NCI-H2171 (cell line): ENCODE measurements at regions not wholly inside any gene's neighbourhood (a gene's known extent, or its start where the extent isn't known, plus 50 kb on each side); places are given as distances from the start of the nearest gene placed in this dataset.
"Not testable (repeated sequence)": the region's sequence is repeated elsewhere in the genome, so short reads cannot be mapped to it uniquely, and the experiment has no call there.

Source experiments
- DNase-seq: peaks from one replicate; lab custom pipeline; 2025; lab: John Stamatoyannopoulos, UW

DNA sequence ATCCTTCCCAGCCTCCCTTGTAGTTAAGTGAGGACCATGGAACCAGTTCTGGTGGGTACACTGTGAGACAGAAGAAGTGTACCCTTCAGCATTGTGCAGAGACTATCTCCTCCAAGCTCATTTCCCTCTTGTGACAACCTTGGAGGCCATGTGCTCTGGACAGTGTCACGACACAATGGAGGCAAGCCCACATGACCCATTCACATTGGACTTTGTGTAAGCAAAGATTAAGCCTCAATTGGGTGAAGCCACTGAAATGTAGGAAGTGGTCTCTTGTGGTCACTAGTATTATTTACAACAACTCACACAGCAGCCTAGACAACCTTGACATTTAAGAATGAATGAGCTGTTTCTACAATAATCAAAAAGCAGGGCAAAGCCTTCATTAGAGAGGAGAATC lies 124.2 kb downstream of the INHBA start:
- no peak for DNase-seq

DNA sequence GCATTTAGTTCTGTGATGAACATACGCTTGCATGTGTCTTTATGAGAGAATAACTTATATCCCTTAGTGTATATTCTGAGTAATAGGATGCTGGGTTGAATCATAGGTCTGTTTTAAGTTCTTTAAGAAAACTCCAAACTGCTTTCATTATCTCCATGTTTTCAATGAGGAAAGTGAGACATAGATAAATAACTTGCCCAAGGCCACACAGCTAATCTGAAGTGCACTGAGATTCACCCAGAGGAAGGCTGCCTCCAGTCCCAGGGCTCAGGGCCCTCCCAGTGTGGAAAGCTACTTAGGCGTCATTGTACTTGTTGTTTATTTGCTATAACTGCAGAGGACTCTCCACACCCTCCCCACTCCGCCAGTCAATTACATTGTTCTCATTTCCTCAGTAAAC lies 126.7 kb downstream of the INHBA start:
- DNase-seq, result no peak

DNA sequence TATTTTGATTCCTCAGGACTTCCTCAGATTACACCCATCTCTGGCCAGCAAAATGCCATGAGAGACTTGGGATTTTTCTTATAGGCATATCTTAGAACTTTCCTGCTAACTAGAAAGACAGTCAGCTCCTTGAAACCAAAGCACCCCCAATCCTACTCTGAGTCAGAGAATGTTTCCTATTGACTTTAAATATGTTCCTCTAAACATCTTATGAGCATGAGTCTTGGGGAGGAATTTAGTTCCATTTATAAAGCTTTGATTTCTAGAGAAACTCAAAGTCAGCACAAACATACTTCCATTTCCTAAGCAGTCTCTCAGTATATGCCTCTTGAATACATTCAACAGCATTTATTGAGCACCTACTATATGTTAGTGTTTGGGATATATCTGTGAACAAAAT lies 128.5 kb downstream of the INHBA start:
- no peak for DNase-seq

GRCh38 chr7:41573862-41574261 lies 129.0 kb downstream of the INHBA start:
- no peak for DNase-seq

- DNase-seq, result no peak
These were observed 129.4 kb downstream of the INHBA start for GRCh38 chr7:41573443-41573842.

GRCh38 chr7:41573015-41573414 lies 129.9 kb downstream of the INHBA start:
- DNase-seq, result no peak

DNA sequence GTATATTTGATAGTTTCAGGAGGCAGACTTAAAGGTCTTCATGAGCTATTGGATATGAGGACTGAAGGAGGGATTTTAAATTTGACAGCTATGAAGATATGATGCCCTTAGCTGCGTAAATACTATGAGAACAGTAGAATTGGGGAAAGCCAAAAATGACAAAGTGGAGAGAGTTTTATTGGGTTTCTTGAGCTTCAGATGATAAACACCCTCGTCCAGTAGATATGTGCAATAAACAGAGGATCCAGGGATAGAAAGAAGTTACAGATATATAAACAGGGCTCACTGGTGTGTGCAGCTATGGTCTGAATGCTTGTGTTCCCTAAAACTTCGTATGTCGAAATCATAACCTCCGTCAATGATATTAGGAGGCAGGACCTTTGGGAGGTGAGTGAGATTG lies 131.3 kb downstream of the INHBA start:
- DNase-seq, result no peak

- no peak for DNase-seq
These were observed 132.1 kb downstream of the INHBA start for GRCh38 chr7:41570766-41571165.

- DNase-seq, result no peak
These were observed 134.8 kb downstream of the INHBA start for GRCh38 chr7:41568135-41568534.

DNA sequence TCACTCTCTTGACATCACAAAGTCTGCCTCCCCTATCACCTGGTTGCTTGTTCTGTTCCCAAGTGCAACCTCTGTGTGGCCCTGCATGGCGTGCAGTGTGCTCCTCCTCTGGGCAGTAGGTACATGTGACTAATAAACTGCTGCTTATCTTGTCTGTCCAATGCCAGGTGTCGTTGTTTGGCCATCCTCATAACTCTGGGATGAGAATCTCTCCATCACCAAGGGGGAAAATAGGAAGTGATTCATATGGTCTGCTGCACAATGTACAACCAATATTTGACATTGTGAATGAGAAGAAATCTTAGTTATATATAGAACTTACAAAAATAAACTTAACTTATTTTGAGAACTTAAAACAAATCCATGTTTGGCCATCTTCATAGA lies 135.2 kb downstream of the INHBA start:
- DNase-seq, result no peak

GRCh38 chr7:41567031-41567730 lies 135.7 kb downstream of the INHBA start:
- no peak for DNase-seq

GRCh38 chr7:41566581-41566980 lies 136.3 kb downstream of the INHBA start:
- DNase-seq, result no peak

- no peak for DNase-seq
These were observed 137.2 kb downstream of the INHBA start for GRCh38 chr7:41565655-41566054.

DNA sequence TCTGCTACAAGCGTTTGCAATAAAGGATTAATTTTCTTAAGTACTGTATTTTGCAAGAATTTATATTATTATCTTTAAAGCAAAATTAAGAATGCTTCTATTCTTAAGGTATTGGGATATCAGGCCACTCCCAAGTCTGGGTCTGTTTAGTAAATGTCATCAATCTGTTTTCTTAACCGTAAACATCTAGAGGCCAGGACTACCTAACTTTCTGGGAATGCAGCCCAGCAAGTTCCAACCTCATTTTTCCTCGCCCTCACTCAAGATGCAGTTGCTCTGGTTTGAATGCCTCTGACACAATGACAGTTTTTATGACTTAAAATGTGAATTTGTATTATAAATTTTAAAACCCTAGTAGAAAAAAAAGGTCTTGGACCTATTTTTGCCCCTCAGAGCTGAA lies 143.5 kb downstream of the INHBA start:
- no peak for DNase-seq

DNA sequence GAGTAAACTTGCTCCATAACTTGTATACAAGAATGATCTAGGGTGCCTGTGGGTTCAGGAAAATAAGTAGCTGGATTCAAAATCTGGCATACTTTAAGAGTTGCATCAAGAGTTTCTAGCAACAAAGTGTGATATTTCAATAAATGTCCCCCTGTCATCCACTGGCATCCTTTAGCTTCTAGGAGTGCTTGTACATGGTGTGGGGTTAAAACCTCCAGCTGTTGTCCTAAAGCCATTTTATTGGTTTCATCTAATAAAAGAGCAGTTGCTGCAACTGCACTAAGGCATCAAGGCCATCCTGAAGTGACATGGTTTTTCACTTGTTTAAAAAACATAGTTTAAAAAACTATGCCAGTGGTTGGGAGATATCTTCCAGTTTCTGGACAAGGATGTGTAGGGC lies 148.4 kb downstream of the INHBA start:
- no peak for DNase-seq

GRCh38 chr7:41550046-41550445 lies 152.8 kb downstream of the INHBA start:
- DNase-seq, result not testable (repeated sequence)

- no peak for DNase-seq
These were observed 158.6 kb downstream of the INHBA start for GRCh38 chr7:41544241-41544640.

DNA sequence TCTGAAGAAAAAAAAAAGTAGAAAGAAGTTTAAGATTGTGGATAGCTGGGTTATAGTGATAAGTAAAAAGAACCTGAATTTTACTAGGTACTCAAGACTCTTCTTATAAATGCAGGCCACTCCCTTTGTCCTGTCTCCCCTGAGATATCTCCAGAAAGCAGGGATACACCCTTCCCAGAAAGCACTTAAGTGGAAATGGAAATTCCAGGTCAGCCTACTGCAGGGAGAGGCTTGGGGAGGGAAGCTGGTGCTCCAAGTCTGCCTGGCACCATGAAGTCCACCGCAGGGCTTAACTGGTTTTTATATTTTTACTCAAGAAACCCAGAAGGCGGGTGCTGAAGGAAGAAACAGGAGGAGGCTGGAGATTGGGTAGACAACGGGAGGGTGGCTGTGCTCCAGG lies 162.3 kb downstream of the INHBA start:
- no peak for DNase-seq

- DNase-seq, result no peak
These were observed 163.8 kb downstream of the INHBA start for GRCh38 chr7:41538810-41539724.

DNA sequence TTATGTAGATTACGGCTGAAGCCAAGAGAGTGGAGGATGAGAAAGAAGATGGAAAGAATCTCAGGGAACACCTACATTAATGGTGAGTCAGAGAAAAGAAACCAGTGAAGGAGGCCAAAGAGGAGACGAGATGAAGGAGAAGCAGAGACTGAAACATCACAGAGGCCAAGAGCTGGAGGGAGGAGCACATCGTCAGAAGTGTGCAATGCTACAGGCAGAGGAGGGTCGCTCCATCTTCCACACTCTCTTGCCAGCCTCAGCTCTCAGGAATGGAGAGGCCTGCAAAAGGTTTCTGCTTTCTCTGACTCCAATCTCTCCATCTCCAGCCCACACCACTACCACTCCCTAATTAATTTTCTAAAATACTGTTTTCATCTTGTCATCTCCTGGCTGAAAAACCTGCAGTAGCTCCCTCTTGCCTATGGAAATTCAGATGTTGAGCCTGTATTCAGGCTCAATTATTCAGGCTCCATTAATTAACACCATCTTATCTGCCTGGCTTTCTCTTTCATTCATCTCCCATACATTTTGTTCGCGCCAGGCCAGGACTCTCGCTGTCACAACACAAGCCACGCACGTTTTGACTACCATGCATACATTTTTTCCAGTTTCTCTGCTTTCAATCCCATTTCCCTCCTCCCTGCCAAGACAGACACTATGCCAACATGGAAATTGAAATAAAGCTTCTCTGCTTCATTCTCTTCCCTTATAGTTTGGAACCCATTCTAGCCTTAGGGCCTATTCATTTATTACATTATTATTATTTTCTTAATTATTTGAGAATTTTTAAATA lies 165.8 kb downstream of the INHBA start:
- no peak for DNase-seq

DNA sequence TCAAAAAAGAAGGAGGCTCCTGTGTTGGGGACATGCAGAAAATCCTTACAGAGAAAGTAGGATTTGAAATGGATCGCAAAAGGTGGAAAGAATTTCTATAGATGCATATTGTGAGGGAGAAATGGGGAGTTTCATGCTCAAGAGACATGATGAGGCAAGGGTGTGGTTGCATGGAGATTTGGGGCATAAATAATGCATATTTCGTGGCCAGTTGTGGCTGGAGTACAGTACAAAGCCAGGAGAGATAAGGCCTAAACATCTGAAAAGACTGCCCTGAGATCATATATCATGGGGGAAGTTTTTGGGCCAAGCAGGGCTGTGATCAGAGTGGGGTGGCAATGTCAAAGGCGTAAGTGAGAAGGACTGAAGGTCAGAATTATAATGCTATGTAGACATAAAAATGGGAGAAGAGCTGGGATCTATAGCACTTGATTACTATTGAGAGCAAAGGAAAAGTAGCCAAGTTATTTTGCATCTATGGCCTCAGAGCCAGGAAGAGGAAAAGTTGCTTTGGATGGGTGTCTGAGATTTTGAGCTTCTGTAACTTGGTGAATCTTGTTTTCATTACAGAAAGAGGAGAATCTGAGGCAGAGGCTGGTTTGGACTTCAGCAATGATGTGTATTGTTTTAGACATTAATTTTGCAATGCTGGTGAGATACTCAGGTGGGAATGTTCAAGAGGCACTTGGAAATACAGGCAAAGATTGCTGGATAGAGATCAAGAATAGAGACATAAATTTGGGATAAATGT lies 166.6 kb downstream of the INHBA start:
- DNase-seq, result no peak

GRCh38 chr7:41529831-41530230 lies 173.1 kb downstream of the INHBA start:
- DNase-seq, result no peak
